HepG2 (cell line): ENCODE measurements at regions not wholly inside any gene's neighbourhood (a gene's known extent, or its start where the extent isn't known, plus 50 kb on each side); places are given as distances from the start of the nearest gene placed in this dataset.

Experiments
- ATAC-seq: fragments of 200-7000 bp; cut with Tn5 transposase; 3 replicates; pipeline ENCODE4 v1.9.1; 2020; ENCODE audit warnings: mild to moderate bottlenecking, moderate library complexity
- BruUV-seq: library from RNA; stranded (reverse); fragments of 400-500 nt; replicated peaks from 2 replicates; lab custom pipeline; 2021; lab: Mats Ljungman, UMichigan
- CTCF ChIA-PET: fragments of 300-600 bp; formaldehyde crosslinking; extraction: SDS; loops from one replicate; lab custom pipeline; 2021; ENCODE audit warnings: low total read pairs, inconsistent platforms, low intra/inter-chr PET ratio; lab: Yijun Ruan, JAX
- POLR2A ChIA-PET: fragments of 350-600 bp; sonication (Branson Sonifier 250); formaldehyde crosslinking; loops from one replicate; lab custom pipeline; 2020; ENCODE audit warnings: antibody characterized with exemption, inconsistent platforms; lab: Yijun Ruan, JAX
- DNase-seq: peaks from one replicate; pipeline ENCODE4 v3.0.0-alpha.2; 2015; ENCODE audit warnings: low spot score
- FAIRE-seq: peaks from 3 replicates; lab custom pipeline; 2011; peaks lifted over from hg19 to GRCh38; lab: Jason Lieb, UNC
- H2AFZ ChIP-seq: one replicate; pipeline ENCODE4 v1.6.1; 2011; ENCODE audit warnings: low read length, inconsistent platforms
- H3K27ac ChIP-seq: fragments of 300-600 bp; 3 replicates; pipeline ENCODE4 v1.8.0; 2011; ENCODE audit warnings: mixed run types, mild to moderate bottlenecking, mixed read lengths, low read length, inconsistent platforms; ENCODE audit not compliant: insufficient read depth; ENCODE audit errors: extremely low read length
- H3K27me3 ChIP-seq, 2 experiments: fragments of 200-600 bp in 1 of 2; 2 replicates in 1 of 2; 3 replicates in 1 of 2; pipeline versions ENCODE4 v1.6.0 to v1.8.0; 2011; ENCODE audit warnings: low read length in 2 of 2, mild to moderate bottlenecking in 2 of 2, moderate library complexity in 2 of 2, inconsistent platforms in 1 of 2; ENCODE audit not compliant: insufficient read depth in 2 of 2, control insufficient read depth in 1 of 2
- H3K36me3 ChIP-seq, 2 experiments: fragments of 200-600 bp in 1 of 2; replicated peaks in 1 of 2; 2 replicates in 1 of 2; 3 replicates in 1 of 2; pipeline versions ENCODE4 v1.5.1 to v1.8.0; 2011; ENCODE audit warnings: low read length in 2 of 2, inconsistent platforms in 1 of 2; ENCODE audit not compliant: insufficient read depth in 2 of 2, control insufficient read depth in 1 of 2
- H3K4me1 ChIP-seq: 2 replicates; pipeline ENCODE4 v1.5.1; 2012; ENCODE audit warnings: low read length, inconsistent platforms; ENCODE audit not compliant: insufficient read depth
- H3K4me2 ChIP-seq: 2 replicates; pipeline ENCODE4 v1.6.0; 2011; ENCODE audit warnings: low read depth, low read length, inconsistent platforms
- H3K4me3 ChIP-seq, 3 experiments: fragments of 200-600 bp in 1 of 3; sonication (generic), shearing (Covaris generic) in 1 of 3; replicated peaks in 1 of 3; 2 replicates each; pipeline ENCODE4 v1.5.1; 2011 to 2016; ENCODE audit warnings: low read length in 3 of 3, inconsistent platforms in 2 of 3, low read depth in 2 of 3, mild to moderate bottlenecking in 2 of 3, control low read depth in 1 of 3, mixed read lengths in 1 of 3; ENCODE audit not compliant: insufficient read depth in 1 of 3
- H3K79me2 ChIP-seq: one replicate; pipeline ENCODE4 v1.6.1; 2011; ENCODE audit warnings: low read length, inconsistent platforms; ENCODE audit not compliant: insufficient read depth
- H3K9ac ChIP-seq: 2 replicates; pipeline ENCODE4 v1.6.0; 2011; ENCODE audit warnings: mild to moderate bottlenecking, low read depth, low read length, inconsistent platforms; ENCODE audit not compliant: insufficient read depth
- H3K9me3 ChIP-seq: 2 replicates; pipeline ENCODE4 v1.5.1; 2012; ENCODE audit warnings: mild to moderate bottlenecking, low read length
- H4K20me1 ChIP-seq: 2 replicates; pipeline ENCODE4 v1.6.0; 2011; ENCODE audit warnings: inconsistent platforms, mild to moderate bottlenecking, low read length, moderate library complexity; ENCODE audit not compliant: insufficient read depth
- AGO1 ChIP-seq: fragments of 200-400 bp; formaldehyde crosslinking; IDR thresholded peaks from 2 replicates; pipeline ENCODE4 v1.6.1; 2017; ENCODE audit warnings: mild to moderate bottlenecking, low read depth, low read length, moderate library complexity; ENCODE audit not compliant: poor library complexity, severe bottlenecking
- KDM1A ChIP-seq: IDR thresholded peaks from 2 replicates; pipeline ENCODE4 v1.6.1; 2016; ENCODE audit warnings: missing compliant biosample characterization
- KMT2B ChIP-seq: IDR thresholded peaks from 2 replicates; pipeline ENCODE4 v1.6.1; 2016; ENCODE audit warnings: missing genetic modification reagents, missing compliant biosample characterization
- PHF21A ChIP-seq: sonication (generic); formaldehyde crosslinking; IDR thresholded peaks from 2 replicates; pipeline ENCODE4 v1.5.0; 2020; ENCODE audit warnings: mild to moderate bottlenecking, missing genetic modification reagents
- RARA ChIP-seq: IDR thresholded peaks from 2 replicates; pipeline ENCODE4 v1.6.1; 2016; ENCODE audit warnings: missing genetic modification reagents, missing compliant biosample characterization
- SRSF9 ChIP-seq: fragments of 200-400 bp; formaldehyde crosslinking; IDR thresholded peaks from 2 replicates; pipeline ENCODE4 v1.6.1; 2018; ENCODE audit warnings: borderline replicate concordance, mild to moderate bottlenecking, low read depth, low read length; ENCODE audit not compliant: insufficient read depth, poor library complexity, severe bottlenecking
- ZFP1 ChIP-seq: IDR thresholded peaks from 2 replicates; pipeline ENCODE4 v1.6.1; 2016
- ZNF446 ChIP-seq: sonication (generic); formaldehyde crosslinking; IDR thresholded peaks from 2 replicates; pipeline ENCODE4 v1.5.0; 2020; ENCODE audit warnings: mild to moderate bottlenecking, missing genetic modification reagents
- ZNF713 ChIP-seq: sonication (generic); formaldehyde crosslinking; IDR thresholded peaks from 2 replicates; pipeline ENCODE4 v1.4.0; 2020; ENCODE audit warnings: mild to moderate bottlenecking, missing genetic modification reagents
- ZNF775 ChIP-seq: sonication (generic); formaldehyde crosslinking; IDR thresholded peaks from 2 replicates; pipeline ENCODE4 v1.4.0; 2020; ENCODE audit warnings: missing genetic modification reagents, mild to moderate bottlenecking, moderate library complexity, borderline replicate concordance
- WGBS: methylation state at CpG from one replicate; pipeline ENCODE4 v1.1.6; 2017; ENCODE audit warnings: low lambda C conversion rate; 5-methylcytosine and 5-hydroxymethylcytosine counted together
- in situ Hi-C: cut with HindIII; loops from 2 replicates; pipeline ENCODE4 v1.10.0; 2017; ENCODE audit warnings: low pct_unique_long_range_greater_than_20kb; ENCODE audit not compliant: extremely low pct_ligation_motif_present
- intact Hi-C: fragments of 100-400 bp; cut with micrococcal nuclease; formaldehyde crosslinking; loops from one replicate; pipeline ENCODE4 v1.10.0; 2022; ENCODE audit not compliant: unreplicated experiment
- TF ChIP-seq, protein P1 (sequence below): sonication (generic); formaldehyde crosslinking; IDR thresholded peaks from 2 replicates; pipeline ENCODE4 v1.4.0; 2020; ENCODE audit warnings: missing genetic modification reagents, borderline replicate concordance

DNA sequence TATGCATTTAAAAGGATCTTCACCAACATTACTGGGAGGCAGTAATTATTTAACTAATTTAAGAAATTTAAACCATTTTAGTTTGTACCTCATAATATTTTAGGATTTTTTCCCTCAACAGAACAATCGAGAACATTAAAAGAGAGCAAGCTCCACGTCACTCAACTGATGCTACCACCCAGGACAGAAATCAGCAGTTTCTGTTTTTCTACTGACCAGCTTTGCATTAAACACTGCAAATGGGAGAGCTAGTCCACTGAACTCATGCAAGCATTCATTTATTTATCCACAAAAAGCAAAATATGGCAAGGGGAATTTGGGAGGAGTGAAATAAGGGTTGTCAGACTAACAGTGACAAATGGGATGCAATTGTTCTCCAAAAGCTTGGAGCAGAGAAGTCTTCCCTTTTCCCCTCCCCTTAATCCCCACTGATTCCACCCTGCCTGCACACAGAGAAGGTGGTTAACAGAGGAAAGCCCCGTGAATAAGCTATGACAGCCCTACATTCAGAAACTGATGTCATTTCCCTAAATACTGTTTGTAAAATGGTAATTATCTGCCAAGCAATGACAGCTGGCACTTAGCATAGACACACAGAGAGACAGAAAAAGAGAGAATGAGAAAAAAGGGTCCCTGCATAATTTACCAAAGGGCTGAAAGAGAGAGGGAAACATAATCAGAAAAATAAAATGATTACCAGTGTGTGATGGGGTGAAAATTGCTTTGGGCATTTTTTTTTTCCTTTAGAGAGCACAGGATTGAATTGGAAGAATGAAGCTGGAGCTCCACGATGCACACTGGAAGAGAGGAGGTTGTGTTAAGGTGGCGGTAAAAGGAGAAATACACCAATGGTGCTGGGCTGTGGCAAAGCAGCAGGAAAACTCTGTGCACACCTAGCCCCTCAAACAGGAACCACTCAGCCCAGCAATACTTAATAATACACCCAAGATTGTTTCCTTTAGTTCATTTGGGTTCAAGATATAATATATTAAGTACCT is 777.4 kb downstream of the TUSC7 start:
- Histone ChIP-seq H2AFZ (no peak overlapping the region), H3K4me1 (no peaks in the 10 kb centered on the region), H4K20me1 (no peaks in the 10 kb centered on the region), H3K4me2 (no peak overlapping the region), H3K79me2 (no peaks in the 10 kb centered on the region), H3K36me3 (no peaks in the 10 kb centered on the region), H3K27ac (no peak overlapping the region), H3K27me3 (no peaks in the 10 kb centered on the region), H3K9me3 (no peaks in the 10 kb centered on the region), H3K4me3 (no peak overlapping the region), H3K9ac (no peak overlapping the region)
- ChIA-PET POLR2A (no interaction called here), CTCF (no interaction called here)
- ATAC-seq: no peak
- BruUV-seq: no TSS peak
- no peak for DNase-seq
- intact Hi-C loops (no loop called here), in situ Hi-C loops (no loop called here)
- WGBS: 9% methylated on average over 5 of the region's 5 CpGs
- no peak for TF ChIP-seq KDM1A (CRISPR knock-in tag)
- TF ChIP-seq, protein P1, sequence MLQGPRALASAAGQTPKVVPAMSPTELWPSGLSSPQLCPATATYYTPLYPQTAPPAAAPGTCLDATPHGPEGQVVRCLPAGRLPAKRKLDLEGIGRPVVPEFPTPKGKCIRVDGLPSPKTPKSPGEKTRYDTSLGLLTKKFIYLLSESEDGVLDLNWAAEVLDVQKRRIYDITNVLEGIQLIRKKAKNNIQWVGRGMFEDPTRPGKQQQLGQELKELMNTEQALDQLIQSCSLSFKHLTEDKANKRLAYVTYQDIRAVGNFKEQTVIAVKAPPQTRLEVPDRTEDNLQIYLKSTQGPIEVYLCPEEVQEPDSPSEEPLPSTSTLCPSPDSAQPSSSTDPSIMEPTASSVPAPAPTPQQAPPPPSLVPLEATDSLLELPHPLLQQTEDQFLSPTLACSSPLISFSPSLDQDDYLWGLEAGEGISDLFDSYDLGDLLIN: no peak
- TF ChIP-seq ZFP1 (CRISPR knock-in tag): no peak
- TF ChIP-seq KMT2B (CRISPR knock-in tag): no peak
- TF ChIP-seq AGO1: no peak
- TF ChIP-seq PHF21A (CRISPR knock-in tag): no peak
- TF ChIP-seq ZNF446 (CRISPR knock-in tag): no peak
- no peak for TF ChIP-seq ZNF713 (CRISPR knock-in tag)
- TF ChIP-seq RARA (CRISPR knock-in tag): no peak
- no peak for TF ChIP-seq SRSF9
- no peak for TF ChIP-seq ZNF775
- no peak for FAIRE-seq
